ENCODE measurements at regions not wholly inside any gene's neighbourhood (a gene's known extent, or its start where the extent isn't known, plus 50 kb on each side); places are given as distances from the start of the nearest gene placed in this dataset.

GRCh38 chr12:41778934-41779333 lies 365.7 kb downstream of the GXYLT1 start:
- DNase-seq (ENCODE audit: extremely low read depth in 1 of 2, low read depth in 1 of 2), result no peak

DNA sequence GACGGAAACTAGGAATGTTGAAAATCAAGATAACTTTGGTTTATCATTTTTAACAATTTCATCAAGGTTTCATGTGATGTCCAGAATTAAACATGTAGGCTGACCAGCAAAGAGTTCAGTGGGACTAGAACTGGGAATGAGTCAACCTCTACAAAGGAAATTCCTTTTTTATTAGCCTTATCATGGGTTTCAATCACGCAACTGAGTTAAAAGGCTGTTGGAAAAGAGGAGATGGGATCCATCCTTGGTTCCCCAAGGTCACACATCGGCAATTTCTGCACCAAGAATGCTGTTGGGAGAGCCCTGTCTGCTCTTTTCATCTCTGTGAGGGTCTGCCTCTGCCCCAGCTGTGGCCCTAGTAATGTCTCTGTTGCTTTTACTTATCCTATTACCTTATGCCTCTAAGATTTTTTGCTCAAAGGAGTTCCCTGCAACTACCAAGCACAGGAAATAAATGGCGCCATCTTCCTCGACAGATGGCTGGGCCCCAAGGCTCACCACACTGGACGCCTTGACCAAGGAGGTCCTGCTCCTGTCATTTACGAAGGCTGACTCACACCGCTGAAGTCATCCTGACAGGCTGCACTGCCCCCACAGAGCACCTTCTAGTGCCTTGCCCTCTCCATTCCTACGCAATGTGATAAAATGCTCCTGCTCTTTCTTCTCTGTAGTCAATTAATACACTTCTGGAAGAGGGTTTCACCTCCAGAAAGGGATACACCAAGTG lies 367.4 kb downstream of the GXYLT1 start:
- DNase-seq (ENCODE audit: extremely low read depth in 1 of 2, low read depth in 1 of 2), result no peak

DNA sequence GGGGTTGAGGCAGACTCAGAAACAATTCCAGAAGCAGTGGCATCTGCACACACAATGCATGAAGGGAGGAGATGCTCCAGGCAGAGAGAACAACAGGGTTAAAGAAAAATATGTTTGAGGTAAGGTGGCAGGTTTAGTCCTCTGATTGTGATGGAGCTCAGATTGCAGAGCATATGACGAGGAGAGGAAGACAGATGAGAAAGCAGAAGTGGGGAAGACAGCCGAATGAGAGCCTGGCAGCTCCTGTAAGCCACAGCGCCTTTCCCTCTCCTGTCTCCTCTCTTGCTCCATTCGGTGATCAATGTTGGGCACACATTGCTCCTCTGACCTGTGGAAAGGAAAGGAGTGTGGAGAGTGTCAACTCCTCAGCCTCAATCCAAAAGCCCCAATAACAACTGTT lies 372.2 kb downstream of the GXYLT1 start:
- no peak for DNase-seq (ENCODE audit: extremely low read depth in 1 of 2, low read depth in 1 of 2)

DNA sequence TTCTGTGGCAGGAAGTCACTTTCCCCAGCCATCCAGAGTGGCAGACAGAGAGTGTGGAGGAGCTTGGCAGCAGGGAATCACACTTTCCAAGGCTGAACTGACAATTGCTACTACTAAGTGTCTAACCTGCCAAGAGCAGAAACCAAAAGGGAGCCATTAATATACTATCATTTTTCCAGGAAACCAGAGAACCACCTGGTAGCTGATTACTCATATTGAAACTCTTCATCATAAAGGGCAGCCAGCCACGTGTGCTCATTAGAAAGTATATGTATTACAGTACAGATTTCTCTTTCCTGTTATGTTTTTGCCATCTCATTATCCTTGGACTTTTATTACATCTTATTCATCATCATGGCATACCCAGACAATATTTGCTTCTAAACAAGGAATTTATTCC lies 374.9 kb downstream of the GXYLT1 start:
- no peak for DNase-seq (ENCODE audit: extremely low read depth in 1 of 2, low read depth in 1 of 2)

DNA sequence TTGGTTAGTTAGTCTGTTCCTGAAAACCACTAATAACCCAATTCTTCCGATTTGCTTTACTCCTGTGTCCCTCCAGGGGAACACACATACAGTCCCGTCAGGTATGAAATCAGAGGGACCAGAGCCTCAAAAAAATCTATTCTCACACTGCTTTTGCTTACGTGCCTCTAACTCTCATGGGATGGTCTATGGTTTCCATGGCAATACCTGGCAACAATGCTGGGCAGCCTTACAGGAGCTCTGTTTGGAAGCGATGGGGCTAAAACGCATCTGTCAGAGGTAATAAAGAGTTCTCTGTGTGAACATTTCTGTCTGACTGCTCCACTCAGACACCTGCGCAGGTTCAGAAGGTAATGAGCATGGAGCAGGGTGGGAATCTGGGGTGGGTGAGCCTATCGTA lies 376.2 kb downstream of the GXYLT1 start:
- DNase-seq (ENCODE audit: extremely low read depth in 1 of 2, low read depth in 1 of 2), result no peak

DNA sequence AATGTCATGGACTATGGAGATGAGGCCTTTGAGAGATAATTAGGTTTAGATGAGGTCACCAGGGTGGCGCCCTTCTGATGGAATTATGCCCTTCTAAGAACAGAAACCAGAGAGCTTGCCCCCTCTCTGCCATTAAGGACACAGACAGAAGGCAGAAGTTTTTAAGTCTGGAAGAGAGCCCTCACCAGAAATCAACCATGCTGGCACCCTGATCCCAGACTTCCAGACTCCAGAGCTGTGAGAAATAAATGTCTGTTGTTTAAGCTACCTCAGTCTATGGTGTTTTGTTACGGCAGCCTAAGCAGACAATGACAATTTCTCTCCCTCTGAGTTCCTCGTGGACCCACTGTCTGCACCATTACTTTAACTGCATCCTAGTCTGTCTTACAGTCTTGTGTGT lies 382.0 kb downstream of the GXYLT1 start:
- no peak for DNase-seq (ENCODE audit: extremely low read depth in 1 of 2, low read depth in 1 of 2)

DNA sequence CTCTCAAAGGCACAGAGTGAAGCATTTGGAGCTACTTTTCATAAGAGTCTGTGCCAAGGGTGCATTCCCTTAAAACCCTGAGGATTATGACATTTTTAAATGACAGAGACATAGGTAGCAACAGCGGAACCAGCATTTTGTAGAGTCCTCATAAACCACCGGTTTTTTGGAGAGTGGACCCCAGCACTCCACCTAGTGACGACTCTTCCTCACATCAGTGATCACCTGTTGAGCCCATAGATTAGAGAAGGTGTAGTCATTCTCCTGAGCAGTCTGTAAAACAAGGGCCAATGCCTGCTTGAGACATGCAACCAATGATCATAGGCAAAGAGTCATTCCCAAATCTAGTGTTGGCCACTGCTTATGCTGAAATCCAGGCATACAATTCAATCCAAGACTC lies 399.1 kb downstream of the GXYLT1 start:
- DNase-seq (ENCODE audit: extremely low read depth in 1 of 2, low read depth in 1 of 2), result no peak

DNA sequence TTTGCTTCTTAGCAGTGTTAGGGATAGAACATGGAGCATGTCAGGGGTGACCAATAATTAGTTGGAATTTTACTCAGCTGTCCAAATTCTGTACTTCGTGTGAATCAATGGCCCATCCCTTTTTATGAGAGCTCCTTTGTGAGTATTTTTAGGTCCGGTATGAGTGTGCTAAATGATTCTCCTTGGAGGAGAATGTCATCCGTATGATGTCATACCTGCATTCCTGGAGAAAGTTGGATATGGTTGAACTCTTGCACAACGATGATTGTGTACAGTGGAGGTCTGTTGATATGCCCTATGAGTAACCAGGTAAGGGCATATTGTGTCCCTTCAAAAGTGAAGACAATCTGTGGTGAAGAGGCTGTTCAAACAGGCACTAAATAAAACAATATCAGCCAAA lies 400.8 kb downstream of the GXYLT1 start:
- DNase-seq (ENCODE audit: extremely low read depth in 1 of 2, low read depth in 1 of 2), result no peak

GRCh38 chr12:41739066-41739465 lies 405.6 kb downstream of the GXYLT1 start:
- no peak for DNase-seq (ENCODE audit: extremely low read depth in 1 of 2, low read depth in 1 of 2)

DNA sequence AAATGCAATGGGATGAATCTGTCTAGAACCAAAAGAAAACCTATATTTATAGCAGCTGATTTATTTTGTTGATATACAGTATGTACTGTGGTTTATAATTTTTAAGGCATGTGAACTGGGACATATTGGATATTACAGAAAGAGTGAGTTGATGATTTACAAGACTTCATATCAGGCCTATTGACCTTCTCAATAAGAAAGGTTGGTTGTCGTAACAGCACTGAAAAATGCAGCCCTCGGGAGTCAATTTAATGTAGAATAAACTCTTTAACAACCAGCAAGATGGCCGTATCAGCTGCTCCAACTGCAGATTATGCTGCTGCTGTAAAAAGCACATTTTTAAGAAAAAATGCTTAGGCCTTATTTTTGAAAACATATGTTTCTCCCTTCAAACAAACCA lies 407.3 kb downstream of the GXYLT1 start:
- DNase-seq (ENCODE audit: extremely low read depth in 1 of 2, low read depth in 1 of 2), result no peak

DNA sequence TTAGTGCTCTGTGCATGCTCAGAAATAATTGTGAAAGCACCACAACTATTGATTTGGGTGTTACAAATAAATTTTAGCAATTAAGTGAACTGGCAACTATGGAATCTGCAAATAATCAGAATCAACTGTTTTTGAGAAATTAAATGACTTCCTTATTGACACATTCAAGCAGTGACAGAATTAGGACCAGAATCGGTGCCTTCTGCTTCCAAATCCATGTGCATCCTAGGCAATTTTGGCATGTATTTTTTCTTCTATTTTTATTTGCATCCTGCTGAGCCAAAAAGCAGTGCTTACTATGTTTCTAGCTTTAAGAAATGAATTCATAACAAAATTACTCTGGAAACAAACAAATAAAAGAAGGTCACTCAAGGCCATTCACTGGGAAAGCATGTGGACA lies 408.2 kb downstream of the GXYLT1 start:
- DNase-seq (ENCODE audit: extremely low read depth in 1 of 2, low read depth in 1 of 2), result no peak

GRCh38 chr12:41731691-41732090 lies 413.0 kb downstream of the GXYLT1 start:
- DNase-seq (ENCODE audit: extremely low read depth in 1 of 2, low read depth in 1 of 2), result no peak

- no peak for DNase-seq (ENCODE audit: extremely low read depth in 1 of 2, low read depth in 1 of 2)
Observed at GRCh38 chr12:41731061-41731460, 413.6 kb downstream of the GXYLT1 start.

DNA sequence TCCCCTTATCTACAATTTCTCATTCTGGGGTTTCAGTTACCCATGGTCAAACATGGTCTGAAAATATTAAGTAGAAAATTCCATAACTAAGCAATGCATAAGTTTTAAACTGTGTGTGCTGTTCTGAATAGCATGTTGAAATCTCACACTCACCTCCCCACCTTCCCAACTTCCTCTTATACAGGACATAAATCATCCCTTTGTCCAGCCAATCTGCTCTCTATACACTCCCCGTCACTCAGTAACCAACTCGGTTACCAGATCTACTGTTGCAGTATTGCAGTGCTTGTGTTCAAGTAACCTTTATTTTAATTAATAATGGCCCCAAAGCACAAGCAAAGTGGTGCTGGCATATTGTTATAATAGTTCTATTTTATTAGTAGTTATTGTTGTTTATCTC lies 420.5 kb downstream of the GXYLT1 start:
- no peak for DNase-seq (ENCODE audit: extremely low read depth in 1 of 2, low read depth in 1 of 2)

- no peak for DNase-seq (ENCODE audit: extremely low read depth in 1 of 2, low read depth in 1 of 2)
Observed at GRCh38 chr12:41719214-41719613, 425.5 kb downstream of the GXYLT1 start.

- no peak for DNase-seq (ENCODE audit: extremely low read depth in 1 of 2, low read depth in 1 of 2)
Observed at GRCh38 chr12:41715256-41715655, 429.4 kb downstream of the GXYLT1 start.

- DNase-seq (ENCODE audit: extremely low read depth in 1 of 2, low read depth in 1 of 2), result no peak
Observed at GRCh38 chr12:41709463-41710285, 435.0 kb downstream of the GXYLT1 start.

DNA sequence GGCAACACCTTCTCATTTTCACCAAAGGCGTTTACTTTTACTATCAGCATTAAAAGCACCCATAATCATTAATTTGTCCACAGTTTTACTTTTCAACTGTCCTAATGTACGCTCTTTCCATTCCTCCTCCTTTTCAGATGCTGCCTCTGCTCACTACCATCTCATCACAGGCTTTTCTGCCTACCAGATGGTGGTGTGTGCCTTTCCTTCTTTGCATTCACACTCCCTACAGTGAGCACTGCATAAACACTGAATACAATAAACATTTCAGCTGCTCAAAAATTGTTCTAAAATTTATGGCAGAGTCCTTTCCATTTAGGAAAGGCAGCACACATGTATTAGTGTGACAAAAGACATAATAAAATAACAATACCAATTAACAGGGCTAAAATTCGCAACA lies 435.7 kb downstream of the GXYLT1 start:
- no peak for DNase-seq (ENCODE audit: extremely low read depth in 1 of 2, low read depth in 1 of 2)

GRCh38 chr12:41706376-41706775 lies 438.3 kb downstream of the GXYLT1 start:
- DNase-seq (ENCODE audit: extremely low read depth in 1 of 2, low read depth in 1 of 2), result no peak

DNA sequence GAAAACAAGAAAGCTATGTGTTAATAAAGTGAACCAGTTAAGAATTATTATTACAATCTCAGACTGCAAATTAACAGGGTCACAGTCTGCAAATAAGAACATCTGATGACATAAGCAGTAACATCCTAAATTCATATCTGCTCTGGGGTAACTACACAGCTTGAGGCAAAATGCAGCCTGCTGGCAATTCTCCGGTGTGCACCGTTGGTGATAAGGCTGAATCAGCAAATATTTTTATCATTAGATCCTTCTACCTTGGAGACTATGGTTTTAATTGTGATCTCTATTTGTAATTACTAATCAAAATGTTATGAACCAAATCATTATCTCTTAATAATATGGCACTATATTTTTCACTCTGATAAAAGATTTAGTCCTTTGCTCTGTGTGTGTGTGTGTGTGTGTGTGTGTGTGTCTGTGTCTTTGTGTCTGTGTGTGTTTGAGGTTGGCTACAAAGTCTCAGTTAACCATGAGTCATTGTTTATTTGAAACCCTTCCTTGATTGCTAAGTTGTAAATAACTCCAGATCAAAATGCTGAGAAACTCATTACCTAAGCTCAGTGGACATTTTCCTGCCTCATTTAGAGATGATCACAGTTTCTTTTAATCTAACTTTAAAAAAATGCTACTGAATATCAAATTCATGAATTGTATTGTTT lies 442.6 kb downstream of the GXYLT1 start:
- DNase-seq (ENCODE audit: extremely low read depth in 1 of 2, low read depth in 1 of 2), result no peak

DNA sequence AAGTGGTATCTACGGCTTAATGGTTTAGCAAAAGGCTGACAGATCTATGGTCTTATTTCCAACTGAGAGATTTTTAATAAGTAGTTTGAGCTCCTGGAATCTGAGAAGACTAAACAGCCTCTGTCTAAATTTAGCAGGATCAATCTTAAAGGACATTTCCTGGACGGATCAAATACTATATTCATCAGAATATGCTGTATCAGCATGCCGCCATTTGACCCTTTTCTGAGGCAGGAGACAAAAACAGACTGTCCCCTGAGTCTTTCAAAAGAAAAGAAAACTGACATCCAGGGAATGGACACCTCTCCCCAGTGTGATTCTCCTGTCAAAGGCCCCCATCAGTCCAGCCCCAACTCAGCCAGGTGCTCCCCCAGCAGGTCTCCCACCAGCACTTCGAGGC lies 443.7 kb downstream of the GXYLT1 start:
- no peak for DNase-seq (ENCODE audit: extremely low read depth in 1 of 2, low read depth in 1 of 2)

- no peak for DNase-seq (ENCODE audit: extremely low read depth in 1 of 2, low read depth in 1 of 2)
Observed at GRCh38 chr12:41699658-41700057, 445.0 kb downstream of the GXYLT1 start.

Data from activated CD8-positive, alpha-beta memory T cell treated with anti-CD3 and anti-CD28 coated beads for 1 hour (primary cell).